ENCODE measurements at regions not wholly inside any gene's neighbourhood (a gene's known extent, or its start where the extent isn't known, plus 50 kb on each side); places are given as distances from the start of the nearest gene placed in this dataset.

GRCh38 chr6:167677422-167677789 lies 149.3 kb upstream of the AFDN start:
- no peak for TF ChIP-seq CTCF (conservative IDR thresholded peaks at IDR 0.05 in 1 of 2, IDR thresholded peaks at IDR 0.05 in 1 of 2; ENCODE audit: low read depth in 1 of 2, low read length in 2 of 2)
- TF ChIP-seq EZH2 (IDR thresholded peaks at IDR 0.05; ENCODE audit: low read length, missing control alignments): no peak

Measured in fibroblast of lung (primary cell).